Putamen (tissue), 1 donor: ENCODE measurements at regions not wholly inside any gene's neighbourhood (a gene's known extent, or its start where the extent isn't known, plus 50 kb on each side); places are given as distances from the start of the nearest gene placed in this dataset.

ENCODE experiments used
- DNase-seq: peaks from one replicate; pipeline ENCODE4 v3.0.0-alpha.2; 2016; ENCODE audit warnings: low spot score

DNA sequence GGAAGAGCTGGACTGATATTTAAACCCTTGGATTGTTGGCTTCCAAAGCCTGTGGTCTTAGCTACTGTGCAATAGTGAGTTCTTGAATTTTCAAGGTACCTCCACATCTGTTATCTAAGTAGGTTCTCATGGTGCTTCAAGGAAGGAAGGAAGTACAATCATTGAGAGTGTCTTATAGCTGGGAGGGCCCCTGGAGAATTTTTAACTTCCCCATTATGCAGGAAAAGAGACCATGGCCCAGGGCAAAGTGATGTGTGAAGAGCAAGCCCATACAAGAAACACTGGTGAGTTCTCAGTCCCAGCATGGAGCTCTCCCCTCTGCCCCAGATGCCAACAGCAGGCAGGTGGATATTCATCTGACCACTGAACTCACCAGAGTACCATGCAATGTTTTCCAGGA, 169.0 kb upstream of the IRX6 start:
- no peak for DNase-seq

DNA sequence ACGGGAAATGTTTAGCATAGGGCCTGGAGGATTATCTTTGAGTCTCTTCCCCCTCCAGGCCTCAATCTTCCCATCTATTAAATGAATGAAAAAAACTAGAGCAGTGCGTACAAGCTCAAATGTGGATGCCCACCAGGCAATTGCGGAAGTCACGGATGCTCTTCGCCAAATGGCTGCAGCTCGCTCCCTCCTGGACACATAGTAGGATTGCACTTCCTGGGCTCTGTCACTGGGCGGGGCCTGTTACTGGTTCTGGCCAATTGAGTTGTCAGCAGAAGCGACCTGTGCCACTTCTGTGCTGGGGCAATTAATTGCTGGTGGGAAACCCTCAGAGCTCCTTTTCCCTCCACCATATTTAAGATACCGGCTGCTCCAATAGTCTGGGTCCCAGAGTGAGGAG, 168.2 kb upstream of the IRX6 start:
- DNase-seq, result no peak

DNA sequence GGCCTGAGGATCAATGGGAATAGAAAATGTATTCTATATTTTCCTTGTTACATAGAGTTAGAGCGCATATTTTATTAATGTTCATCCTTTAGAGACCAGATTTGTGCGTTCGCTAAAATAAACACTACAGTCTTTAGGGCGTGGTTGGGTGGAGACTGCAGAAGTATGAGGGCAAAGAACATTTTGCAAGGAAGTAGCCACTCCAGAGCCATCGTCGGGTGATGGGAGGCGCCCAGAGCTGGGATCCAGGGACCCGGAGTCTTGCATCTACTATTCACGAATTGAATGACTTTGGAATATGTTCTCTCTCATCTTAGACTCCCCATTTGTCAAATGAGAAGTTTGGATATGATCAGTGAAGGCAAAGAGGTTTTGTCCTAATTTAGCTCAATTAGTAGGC, 154.2 kb upstream of the IRX6 start:
- DNase-seq, result no peak

DNA sequence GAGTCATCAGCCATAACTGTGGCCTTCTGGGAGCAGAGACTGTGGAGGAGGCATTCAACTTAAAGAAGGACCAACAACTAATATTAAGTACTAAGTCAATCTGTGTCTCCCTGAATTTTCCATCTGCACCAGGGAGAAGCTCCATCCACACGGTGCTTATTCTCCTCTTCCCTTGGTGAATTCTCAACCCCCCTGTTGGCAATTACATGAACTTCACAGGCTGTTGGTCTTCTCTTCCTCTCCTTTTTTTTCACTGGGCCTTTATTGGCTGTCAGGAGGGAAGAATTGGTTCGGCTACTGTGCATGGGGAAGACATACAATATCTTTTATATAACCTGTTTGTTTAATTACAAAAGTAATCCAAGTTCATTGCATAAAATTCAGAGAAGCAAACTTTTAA, 152.8 kb upstream of the IRX6 start:
- no peak for DNase-seq

DNA sequence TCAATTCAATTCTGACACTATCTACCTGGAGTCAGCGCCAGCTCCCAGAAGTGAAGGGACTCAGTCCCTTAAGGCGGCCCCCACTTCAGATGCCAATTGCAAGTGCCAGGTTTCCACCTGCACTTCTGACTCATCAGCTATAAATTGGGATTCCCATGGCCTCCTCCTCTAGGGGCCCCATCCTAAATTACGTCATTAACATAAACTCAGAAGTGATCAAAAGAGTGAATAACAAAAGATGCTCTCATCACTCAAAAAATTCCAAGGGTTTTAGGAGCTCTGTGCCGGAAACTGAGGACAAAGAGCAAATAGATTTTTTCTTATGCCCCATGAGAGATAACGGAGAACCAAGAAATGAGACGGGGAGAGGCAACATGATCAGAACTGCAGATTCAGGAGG, 148.6 kb upstream of the IRX6 start:
- DNase-seq, result no peak

DNA sequence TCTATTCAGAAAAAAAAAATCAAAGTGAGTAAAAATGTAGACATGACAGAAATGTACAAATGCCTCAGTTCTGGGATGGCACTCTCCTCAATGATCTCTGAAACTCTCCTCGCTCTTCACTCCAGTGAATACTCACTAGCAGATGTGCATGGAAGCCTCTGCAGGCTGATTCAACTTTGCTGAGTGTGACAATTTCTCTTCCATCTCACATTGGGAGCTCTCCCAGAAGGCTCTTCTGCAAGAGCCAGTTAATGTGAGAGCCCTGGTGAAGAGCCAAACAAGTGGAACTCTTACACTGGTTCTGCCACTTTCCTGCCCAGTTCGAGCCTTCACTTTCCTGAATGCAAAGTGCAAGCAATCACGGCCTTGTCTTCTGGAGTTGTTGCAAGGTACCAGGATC, 147.1 kb upstream of the IRX6 start:
- no peak for DNase-seq

DNA sequence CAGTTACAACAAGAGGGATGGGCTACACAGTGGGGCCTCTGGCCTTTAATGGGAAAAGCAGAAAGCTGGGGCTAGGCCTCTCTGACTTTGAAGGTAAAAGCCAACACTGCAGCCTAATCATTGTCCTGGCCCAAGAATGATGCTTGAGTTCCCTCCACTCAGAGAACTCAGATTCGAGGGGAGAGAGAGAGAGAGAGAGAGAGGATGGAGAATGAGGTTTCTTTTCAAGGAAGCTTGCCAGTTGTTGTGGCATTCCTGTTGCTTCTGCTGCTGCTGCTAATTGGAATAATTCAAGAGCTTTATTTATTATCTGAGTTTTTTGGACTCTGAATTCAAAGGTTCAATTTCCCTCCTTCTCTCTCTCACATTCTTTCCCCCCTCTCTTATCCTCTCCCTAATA, 144.6 kb upstream of the IRX6 start:
- no peak for DNase-seq

DNA sequence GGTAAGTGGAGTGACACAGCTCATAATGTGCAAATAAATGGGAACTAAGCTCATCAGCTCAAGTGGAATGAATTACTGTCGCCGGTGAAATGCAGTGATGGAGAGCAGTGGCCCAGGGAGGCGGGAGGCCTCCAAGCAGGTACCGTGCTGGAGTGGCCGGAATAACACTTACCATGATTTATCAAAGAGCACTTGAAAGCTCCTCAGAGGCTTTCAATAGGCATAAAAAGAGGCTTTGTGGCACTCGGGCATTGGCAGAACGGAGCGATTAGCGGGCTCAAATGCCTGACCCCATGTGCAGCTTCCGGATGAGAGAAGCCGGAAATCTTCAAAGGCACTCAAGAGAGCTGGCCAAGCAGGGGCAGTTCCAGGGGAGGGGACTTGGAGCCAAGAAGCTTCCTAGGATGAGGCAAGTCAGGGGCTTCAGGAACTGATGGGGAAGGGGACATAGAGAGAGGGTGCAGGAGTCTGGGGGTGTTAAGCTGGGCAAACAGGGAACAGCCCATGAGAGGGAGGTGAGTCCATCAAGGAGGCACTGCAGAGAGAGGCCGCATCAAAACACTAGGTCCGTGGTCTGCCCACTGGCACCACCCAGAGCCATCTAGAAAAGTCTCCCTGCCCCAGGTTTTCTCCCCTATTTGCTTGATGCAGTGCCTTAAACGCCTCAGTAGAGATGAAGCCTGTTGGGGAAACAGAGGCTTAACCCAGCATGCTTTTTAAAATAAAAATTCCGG, 144.0 kb upstream of the IRX6 start:
- no peak for DNase-seq

DNA sequence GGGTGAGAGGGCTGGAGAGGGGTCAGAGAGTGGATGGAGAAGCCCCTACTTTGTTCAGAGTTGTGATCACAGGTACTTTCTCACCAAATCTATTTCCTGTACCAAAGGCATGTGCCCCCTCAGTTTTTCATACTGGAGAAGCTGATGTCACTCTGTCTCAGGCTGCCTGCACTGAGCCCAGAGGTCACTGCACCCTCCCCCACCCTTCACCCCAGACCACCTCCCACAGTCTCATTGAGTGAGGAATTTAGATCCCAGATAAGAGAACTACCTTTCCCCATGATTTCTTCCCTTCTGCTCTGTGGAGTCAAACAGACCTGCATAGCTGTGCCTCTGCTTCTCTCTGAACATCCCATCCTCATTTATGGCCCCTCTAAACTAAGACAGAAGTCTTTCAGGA, 140.0 kb upstream of the IRX6 start:
- DNase-seq, result no peak

DNA sequence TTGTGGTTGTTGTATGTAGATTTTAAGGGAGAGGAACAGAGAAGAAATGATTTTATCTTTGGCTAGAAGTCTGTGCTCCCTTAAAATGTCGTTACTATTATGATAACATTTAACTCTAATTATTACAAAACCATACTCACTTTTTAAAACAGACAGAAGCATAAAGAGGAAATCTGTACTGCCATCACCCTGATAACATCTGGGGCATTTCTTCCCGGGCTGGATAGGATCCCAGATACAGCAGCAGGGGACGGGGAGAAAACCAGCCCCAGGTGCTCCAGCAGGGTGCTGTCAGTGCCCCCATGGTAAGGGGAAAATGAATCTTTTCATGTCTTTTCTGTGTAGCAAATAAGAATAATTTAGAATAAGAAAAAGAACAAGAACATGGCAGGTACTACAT, 139.4 kb upstream of the IRX6 start:
- DNase-seq, result no peak

DNA sequence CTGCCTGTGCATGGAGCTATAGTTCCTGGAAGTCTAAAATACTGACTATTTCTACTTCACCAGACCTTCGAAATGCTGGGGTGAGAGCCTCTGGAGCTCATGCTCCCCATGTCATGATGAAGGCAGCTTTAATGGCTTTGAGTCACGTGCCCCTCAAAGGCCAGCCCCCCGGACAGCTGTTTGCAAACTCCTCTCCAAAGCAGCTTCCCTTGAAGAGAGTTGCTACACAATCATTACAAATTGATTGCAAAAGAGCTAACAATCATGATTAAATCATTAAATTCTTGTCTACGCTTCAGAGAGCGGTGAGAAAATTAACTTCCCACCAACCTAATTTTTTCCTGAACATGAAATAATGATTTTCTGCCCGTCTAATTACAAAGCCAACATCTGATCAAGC, 134.8 kb upstream of the IRX6 start:
- DNase-seq, result no peak

DNA sequence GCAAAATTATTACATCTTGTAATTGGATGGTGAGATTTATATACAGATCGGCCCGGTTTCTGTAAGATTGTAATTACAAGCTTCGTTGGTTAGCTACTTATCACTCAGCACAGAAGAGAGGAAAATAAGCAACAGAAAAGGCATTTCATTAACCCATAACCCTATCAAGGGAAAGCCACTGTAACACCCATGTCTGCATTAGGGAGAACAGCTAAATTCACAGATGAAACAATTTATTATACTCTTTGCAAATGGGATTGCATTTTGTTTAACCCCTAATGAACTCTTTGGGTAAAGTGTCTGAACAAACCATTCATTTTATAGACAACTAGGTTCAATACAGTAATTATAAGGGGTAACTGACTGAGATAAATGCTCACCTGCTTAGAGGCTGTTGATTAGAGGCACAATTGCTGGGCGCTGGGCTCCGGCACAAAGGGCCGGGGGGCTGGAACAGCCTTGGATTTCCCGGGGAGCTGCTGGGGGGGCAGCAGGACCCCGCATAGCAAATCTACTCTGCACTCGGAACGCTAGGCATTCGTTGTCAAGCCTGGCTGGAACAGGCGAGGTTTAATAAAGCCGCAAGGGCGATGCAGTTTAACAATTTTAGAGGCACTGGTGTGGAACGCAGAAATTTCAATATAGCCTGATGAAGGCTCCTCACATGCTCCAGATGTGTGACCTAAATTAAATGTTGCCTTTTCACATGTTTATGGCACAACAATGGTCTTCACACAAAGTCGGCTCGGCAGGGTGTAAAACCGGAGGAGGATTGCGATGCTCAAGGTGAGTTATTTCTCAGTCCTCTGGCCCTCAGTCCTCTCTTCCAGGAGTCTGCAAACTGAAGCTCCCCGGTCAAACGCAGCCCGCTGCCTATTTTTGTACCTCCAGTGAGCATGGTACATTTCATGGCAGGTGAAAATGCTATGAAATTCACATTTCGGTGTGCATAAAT, 134.0 kb upstream of the IRX6 start:
- DNase-seq, result no peak

DNA sequence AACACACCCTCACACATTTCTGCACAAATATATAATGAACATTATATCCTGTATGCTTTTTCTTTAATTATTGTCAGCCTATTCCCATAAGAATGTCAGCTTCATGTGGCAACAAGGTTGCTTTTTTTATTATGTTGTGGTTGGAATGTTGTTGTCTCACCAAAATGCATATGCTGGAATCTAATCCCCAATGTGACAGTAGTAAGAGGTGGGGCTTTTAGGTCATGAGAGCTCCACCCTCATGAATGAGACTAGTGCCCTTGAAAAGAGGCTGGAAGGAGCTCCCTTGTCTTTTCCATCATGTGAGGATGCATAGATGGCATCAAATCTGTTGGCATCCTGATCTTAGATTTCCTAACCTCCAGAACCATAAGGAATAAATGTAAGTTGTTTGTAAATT, 131.3 kb upstream of the IRX6 start:
- no peak for DNase-seq

DNA sequence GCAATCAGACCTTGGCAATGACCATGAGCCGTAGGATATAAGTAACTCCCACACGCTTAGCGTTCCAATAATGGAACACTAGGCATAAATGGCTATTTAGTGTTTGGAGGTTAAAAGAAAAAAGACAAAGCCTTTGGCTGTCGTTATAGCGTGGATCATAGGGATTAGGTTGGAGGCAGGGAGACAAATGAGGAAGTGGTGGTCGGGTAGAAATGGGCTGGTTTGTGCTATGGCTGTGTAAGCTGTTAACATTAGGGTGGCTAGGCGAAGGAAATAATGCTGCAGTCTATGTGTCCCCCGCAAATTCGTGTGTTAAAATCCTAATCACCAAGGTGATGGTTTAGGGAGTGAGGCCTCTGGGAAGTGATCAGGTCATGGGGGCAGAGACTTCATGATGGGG, 120.4 kb upstream of the IRX6 start:
- DNase-seq, result no peak

DNA sequence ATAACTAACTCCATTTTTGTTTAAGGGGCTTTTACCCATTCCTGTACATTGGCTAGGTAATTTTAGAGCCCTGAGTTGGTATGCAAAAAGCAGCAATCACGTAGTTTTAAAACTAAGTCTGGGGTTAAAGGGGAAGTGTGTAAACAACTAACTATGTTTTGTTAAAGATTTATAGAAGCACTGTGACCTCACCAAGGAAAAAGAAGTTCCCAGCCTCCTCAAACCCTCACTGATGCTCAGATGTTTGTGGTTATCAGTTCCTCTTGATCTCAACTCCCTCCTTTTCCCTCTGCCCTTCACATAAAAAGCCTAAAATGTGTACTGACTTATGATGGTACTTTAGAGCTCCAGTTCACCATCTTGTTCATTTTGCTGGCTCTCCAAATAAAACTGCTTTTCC, 119.9 kb upstream of the IRX6 start:
- DNase-seq, result no peak

DNA sequence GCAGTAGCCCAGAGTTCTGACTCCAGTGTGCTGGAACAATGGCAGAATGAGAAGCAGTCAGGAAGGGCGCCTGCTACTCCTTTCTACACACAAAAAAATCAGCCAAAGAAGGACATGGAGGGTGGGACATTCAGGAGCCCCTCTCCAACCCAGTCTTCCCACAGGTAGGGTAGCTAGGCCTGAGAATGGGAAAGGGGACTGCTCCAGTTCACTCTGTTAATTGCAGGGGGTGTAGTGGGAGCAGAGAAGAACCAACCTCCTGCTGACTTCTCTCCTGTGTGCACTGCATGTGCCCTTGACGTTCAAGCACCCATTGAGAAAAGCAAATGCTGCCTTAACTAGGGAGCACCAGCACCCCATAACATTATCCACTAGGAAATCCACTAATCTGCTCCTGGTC, 119.1 kb upstream of the IRX6 start:
- DNase-seq, result no peak

DNA sequence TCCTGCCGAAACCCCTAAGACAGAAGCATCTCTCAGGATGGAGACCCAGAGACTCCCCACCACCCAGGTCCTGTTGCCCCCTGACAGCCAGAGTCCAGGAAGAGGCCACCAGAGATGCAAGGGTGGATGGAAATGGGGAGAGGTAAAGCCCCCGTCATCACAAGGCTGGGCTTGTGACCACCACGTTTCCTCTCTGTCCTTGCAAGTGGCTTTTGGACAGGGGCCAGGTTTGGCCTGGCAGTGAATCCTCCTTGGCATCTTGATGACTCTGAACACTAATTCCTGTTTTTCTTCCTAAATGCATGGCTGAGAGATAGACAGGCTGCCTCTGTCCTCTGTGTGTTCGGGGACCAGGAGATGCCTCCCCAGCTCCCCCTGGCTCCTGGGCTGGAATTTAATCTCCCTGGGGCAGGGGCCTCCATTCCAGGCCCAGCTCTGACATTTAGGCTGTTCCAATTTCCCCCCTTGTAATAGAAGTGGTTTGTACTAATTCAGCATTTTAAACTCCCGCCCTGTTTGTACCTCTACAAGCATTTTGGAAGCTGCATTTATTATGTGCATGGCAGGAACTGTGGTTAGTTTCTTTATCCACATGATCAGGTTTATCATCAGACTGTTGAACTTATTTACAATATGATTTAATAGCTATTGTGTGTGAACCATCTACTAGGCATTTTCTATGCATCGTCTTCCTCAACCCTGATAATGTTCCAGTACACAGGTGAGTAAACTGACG, 116.1 kb upstream of the IRX6 start:
- no peak for DNase-seq

DNA sequence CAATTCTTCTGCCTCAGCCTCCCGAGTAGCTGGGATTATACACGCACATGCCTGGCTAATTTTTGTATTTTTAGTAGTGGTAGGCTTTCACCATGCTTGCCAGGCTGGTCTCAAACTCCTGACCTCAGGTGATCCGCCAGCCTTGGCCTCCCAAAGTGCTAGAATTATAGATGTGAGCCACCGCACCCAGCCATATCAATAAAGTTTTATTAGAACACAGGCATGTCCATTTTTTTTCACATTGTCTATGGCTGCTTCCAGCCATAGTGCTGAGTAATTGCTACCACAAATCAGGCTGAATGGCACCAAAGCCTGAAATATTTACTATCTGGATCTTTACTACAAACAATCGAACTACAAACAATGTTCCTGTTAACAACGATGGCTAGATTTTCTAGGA, 114.4 kb upstream of the IRX6 start:
- DNase-seq, result no peak

DNA sequence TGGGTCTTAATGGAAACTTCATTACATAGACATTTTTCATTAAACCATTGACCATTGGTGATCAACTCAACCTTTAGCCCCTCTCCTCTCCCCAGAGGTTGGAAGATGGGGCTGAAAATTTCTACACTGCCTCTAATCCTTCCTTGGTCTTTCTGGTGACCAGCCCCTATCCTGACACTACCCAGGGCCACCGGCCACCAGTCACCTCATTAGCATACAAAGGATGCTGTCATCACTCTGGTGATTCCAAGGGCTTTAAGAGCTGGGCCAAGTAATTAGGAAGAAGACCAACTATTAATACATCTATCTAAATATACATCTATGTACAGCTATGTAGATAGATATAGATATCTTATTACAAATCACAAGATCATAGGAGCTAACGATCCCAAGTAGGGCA, 111.2 kb upstream of the IRX6 start:
- no peak for DNase-seq

DNA sequence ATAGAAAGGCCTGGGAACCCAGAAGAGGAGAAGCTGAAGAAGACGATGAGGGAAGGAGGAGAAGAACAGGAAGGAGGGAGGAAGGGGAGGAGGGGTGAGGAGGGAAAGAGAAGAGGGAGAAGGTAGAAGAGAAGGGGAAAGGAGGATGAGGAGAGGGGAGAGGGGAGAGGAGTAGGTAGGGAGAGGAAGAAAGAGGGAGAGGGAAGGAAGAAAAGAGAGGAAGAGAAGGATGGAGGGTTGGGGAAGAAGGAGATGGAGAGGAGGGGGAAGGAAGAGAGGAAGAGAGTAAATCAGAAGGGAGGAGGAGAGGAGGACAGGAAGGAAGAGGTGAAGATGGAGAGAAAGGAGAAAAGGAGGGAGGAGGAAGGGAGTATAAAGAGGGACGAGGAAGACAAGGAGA, 109.6 kb upstream of the IRX6 start:
- DNase-seq, result no peak

DNA sequence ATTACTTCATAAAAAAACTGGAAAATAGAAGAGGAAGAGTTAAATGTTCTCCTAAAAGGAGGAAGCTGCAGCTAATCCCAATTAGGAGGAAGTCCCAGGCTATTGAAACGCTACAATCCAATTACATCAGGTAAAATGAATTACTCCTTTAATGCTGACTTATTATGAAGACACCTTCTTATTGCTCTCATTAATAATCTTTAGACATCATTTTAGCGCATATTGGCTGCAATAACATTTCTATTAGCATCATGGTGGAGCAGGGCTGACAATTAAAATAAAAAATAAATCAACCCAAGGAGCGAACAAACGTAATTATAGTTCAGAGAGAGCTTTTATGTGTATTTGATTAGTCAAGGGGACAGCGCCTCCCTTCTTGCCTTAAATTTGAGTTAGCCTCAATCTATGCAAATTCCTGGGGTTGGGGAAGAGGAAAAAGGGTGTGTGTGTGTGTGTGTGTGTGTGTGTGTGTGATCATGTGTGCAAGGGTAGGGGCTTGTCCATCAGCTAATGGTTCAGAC, 109.0 kb upstream of the IRX6 start:
- DNase-seq, result no peak

DNA sequence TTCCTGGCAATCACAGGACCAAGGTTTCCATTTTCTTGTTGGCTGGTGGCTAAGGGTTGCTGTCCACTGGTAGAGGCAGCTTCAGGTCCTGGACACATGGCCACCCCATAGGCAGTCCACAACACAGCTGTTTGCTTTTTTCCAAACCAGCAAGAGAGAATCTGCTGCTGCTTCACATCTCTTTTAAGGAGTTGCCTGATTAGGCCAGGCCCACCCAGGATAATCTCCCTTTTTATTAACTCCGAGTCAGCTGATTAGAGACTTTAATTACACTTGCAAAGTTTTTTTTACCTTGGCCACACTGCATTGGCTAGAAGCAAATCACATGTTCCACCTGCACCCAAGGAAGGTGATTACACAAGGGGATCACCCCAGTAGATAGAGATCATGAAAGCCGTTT, 106.6 kb upstream of the IRX6 start:
- DNase-seq, result no peak

DNA sequence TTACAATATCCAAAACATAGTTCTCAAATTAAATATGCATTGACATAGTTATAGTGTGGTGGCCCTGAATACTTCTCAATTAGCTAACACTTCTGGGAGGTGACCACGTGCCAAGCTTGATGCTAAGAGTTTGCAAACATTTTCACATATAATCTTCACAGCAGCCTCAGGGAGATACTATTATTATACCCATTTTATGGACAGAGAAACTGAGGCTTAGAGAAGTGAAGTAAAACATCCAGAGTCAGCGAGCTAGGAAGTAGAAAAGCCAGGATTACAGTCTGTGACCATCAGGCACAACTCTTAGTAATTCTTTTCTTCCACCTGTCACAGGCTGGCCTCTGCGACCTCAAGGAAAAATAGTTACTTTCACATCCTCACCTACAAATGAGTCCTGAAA, 102.2 kb upstream of the IRX6 start:
- DNase-seq, result no peak
